ENCODE measurements at regions not wholly inside any gene's neighbourhood (a gene's known extent, or its start where the extent isn't known, plus 50 kb on each side); places are given as distances from the start of the nearest gene placed in this dataset.
"Not testable (repeated sequence)": the region's sequence is repeated elsewhere in the genome, so short reads cannot be mapped to it uniquely, and the experiment has no call there.

- intact Hi-C loops (cut with DNase I) = no loop called here
- no peak overlapping the region for H3K4me3 ChIP-seq (ENCODE audit: low read length in 2 of 2)
- no peak overlapping the region for H3K27ac ChIP-seq (ENCODE audit: low read depth in 1 of 2, low read length in 2 of 2)
- ATAC-seq (ENCODE audit: low FRiP score) (no peak), DNase-seq (no peak)
- H3K36me3 ChIP-seq (ENCODE audit: control insufficient read depth in 1 of 2, insufficient read depth in 2 of 2, low read length in 1 of 2) = no peaks in the 10 kb centered on the region
- no peaks in the 10 kb centered on the region for H3K27me3 ChIP-seq (ENCODE audit: control insufficient read depth in 1 of 2, insufficient read depth in 2 of 2, low read length in 1 of 2)
- 71 to 78% methylated on average over 6 of the region's 6 CpGs for WGBS, 2 donors
- no peaks in the 10 kb centered on the region for H3K4me1 ChIP-seq (ENCODE audit: control insufficient read depth in 1 of 2, insufficient read depth in 2 of 2, low read length in 2 of 2)
- H3K9me3 ChIP-seq (ENCODE audit: control insufficient read depth, low read length) = peaks cover 3% of the 10 kb centered on the region
These were observed 594.7 kb downstream of the RAPGEF2 start for GRCh38 chr4:159697322-159698283.

- no peak overlapping the region for H3K4me3 ChIP-seq (ENCODE audit: low read length in 2 of 2)
- no peak for DNase-seq
- no peak for ATAC-seq (ENCODE audit: low FRiP score)
- H3K4me1 ChIP-seq (ENCODE audit: control insufficient read depth in 1 of 2, insufficient read depth in 2 of 2, low read length in 2 of 2) = no peaks in the 10 kb centered on the region
- H3K36me3 ChIP-seq (ENCODE audit: control insufficient read depth in 1 of 2, insufficient read depth in 2 of 2, low read length in 1 of 2) = no peaks in the 10 kb centered on the region
- H3K27ac ChIP-seq (ENCODE audit: low read depth in 1 of 2, low read length in 2 of 2) = no peak overlapping the region
- peaks cover 3% of the 10 kb centered on the region for H3K9me3 ChIP-seq (ENCODE audit: control insufficient read depth, low read length)
- WGBS, 2 donors = 88 to 91% methylated on average over 3 of the region's 3 CpGs
- intact Hi-C loops (cut with DNase I) = no loop called here
- no peaks in the 10 kb centered on the region for H3K27me3 ChIP-seq (ENCODE audit: control insufficient read depth in 1 of 2, insufficient read depth in 2 of 2, low read length in 1 of 2)
These were observed 595.5 kb downstream of the RAPGEF2 start for GRCh38 chr4:159698336-159698735.

- H3K9me3 ChIP-seq (ENCODE audit: control insufficient read depth, low read length) = peaks cover 1% of the 10 kb centered on the region
- 71 to 98% methylated on average over 2 of the region's 2 CpGs for WGBS, 2 donors
- intact Hi-C loops (cut with DNase I) = no loop called here
- no peak overlapping the region for H3K4me3 ChIP-seq (ENCODE audit: low read length in 2 of 2)
- no peaks in the 10 kb centered on the region for H3K4me1 ChIP-seq (ENCODE audit: control insufficient read depth in 1 of 2, insufficient read depth in 2 of 2, low read length in 2 of 2)
- H3K27ac ChIP-seq (ENCODE audit: low read depth in 1 of 2, low read length in 2 of 2) = no peak overlapping the region
- ATAC-seq (ENCODE audit: low FRiP score) = no peak
- H3K36me3 ChIP-seq (ENCODE audit: control insufficient read depth in 1 of 2, insufficient read depth in 2 of 2, low read length in 1 of 2) = no peaks in the 10 kb centered on the region
- DNase-seq = no peak
- no peaks in the 10 kb centered on the region for H3K27me3 ChIP-seq (ENCODE audit: control insufficient read depth in 1 of 2, insufficient read depth in 2 of 2, low read length in 1 of 2)
These were observed 599.3 kb downstream of the RAPGEF2 start for GRCh38 chr4:159702200-159702599.

GRCh38 chr4:159705334-159705733 lies 602.5 kb downstream of the RAPGEF2 start:
- ATAC-seq (ENCODE audit: low FRiP score) (no peak), DNase-seq (no peak)
- H3K27ac ChIP-seq (ENCODE audit: low read depth in 1 of 2, low read length in 2 of 2) = no peak overlapping the region
- H3K4me1 ChIP-seq (ENCODE audit: control insufficient read depth in 1 of 2, insufficient read depth in 2 of 2, low read length in 2 of 2) = no peaks in the 10 kb centered on the region
- no peaks in the 10 kb centered on the region for H3K27me3 ChIP-seq (ENCODE audit: control insufficient read depth in 1 of 2, insufficient read depth in 2 of 2, low read length in 1 of 2)
- no peak overlapping the region for H3K4me3 ChIP-seq (ENCODE audit: low read length in 2 of 2)
- no peaks in the 10 kb centered on the region for H3K36me3 ChIP-seq (ENCODE audit: control insufficient read depth in 1 of 2, insufficient read depth in 2 of 2, low read length in 1 of 2)
- peaks cover 1% of the 10 kb centered on the region for H3K9me3 ChIP-seq (ENCODE audit: control insufficient read depth, low read length)
- intact Hi-C loops (cut with DNase I) = no loop called here

- Histone ChIP-seq H3K36me3 (ENCODE audit: control insufficient read depth in 1 of 2, insufficient read depth in 2 of 2, low read length in 1 of 2) (no peaks in the 10 kb centered on the region), H3K9me3 (ENCODE audit: control insufficient read depth, low read length) (peaks cover 1% of the 10 kb centered on the region), H3K27ac (ENCODE audit: low read depth in 1 of 2, low read length in 2 of 2) (no peak overlapping the region), H3K4me3 (ENCODE audit: low read length in 2 of 2) (no peak overlapping the region), H3K27me3 (ENCODE audit: control insufficient read depth in 1 of 2, insufficient read depth in 2 of 2, low read length in 1 of 2) (no peaks in the 10 kb centered on the region), H3K4me1 (ENCODE audit: control insufficient read depth in 1 of 2, insufficient read depth in 2 of 2, low read length in 2 of 2) (no peaks in the 10 kb centered on the region)
- DNase-seq = no peak
- no peak for ATAC-seq (ENCODE audit: low FRiP score)
- intact Hi-C loops (cut with DNase I) = no loop called here
These were observed 603.8 kb downstream of the RAPGEF2 start for GRCh38 chr4:159706704-159707103.

- H3K9me3 ChIP-seq (ENCODE audit: control insufficient read depth, low read length); H3K36me3 ChIP-seq (ENCODE audit: control insufficient read depth in 1 of 2, insufficient read depth in 2 of 2, low read length in 1 of 2); H3K4me3 ChIP-seq (ENCODE audit: low read length in 2 of 2); intact Hi-C loops (cut with DNase I); H3K27ac ChIP-seq (ENCODE audit: low read depth in 1 of 2, low read length in 2 of 2); ATAC-seq (ENCODE audit: low FRiP score); DNase-seq; H3K4me1 ChIP-seq (ENCODE audit: control insufficient read depth in 1 of 2, insufficient read depth in 2 of 2, low read length in 2 of 2); H3K27me3 ChIP-seq (ENCODE audit: control insufficient read depth in 1 of 2, insufficient read depth in 2 of 2, low read length in 1 of 2): not testable (repeated sequence)
- WGBS, 2 donors = 90 to 94% methylated on average over 25 of the region's 25 CpGs
These were observed 612.3 kb downstream of the RAPGEF2 start for GRCh38 chr4:159715180-159715579.

- no peak for ATAC-seq (ENCODE audit: low FRiP score)
These were observed 616.7 kb downstream of the RAPGEF2 start for GRCh38 chr4:159719531-159719930.

GRCh38 chr4:159722052-159722451 lies 619.2 kb downstream of the RAPGEF2 start:
- Histone ChIP-seq H3K36me3 (ENCODE audit: control insufficient read depth in 1 of 2, insufficient read depth in 2 of 2, low read length in 1 of 2) (no peaks in the 10 kb centered on the region), H3K27ac (ENCODE audit: low read depth in 1 of 2, low read length in 2 of 2) (no peak overlapping the region), H3K27me3 (ENCODE audit: control insufficient read depth in 1 of 2, insufficient read depth in 2 of 2, low read length in 1 of 2) (no peaks in the 10 kb centered on the region), H3K4me3 (ENCODE audit: low read length in 2 of 2) (no peak overlapping the region), H3K9me3 (ENCODE audit: control insufficient read depth, low read length) (no peaks in the 10 kb centered on the region), H3K4me1 (ENCODE audit: control insufficient read depth in 1 of 2, insufficient read depth in 2 of 2, low read length in 2 of 2) (no peaks in the 10 kb centered on the region)
- 83 to 86% methylated on average over 16 of the region's 16 CpGs for WGBS, 2 donors
- intact Hi-C loops (cut with DNase I) = no loop called here
- ATAC-seq (ENCODE audit: low FRiP score) = no peak
- no peak for DNase-seq

More at GRCh38 chr4:159719531-159719930, 616.7 kb downstream of the RAPGEF2 start:
- no peak for DNase-seq
- no peaks in the 10 kb centered on the region for H3K27me3 ChIP-seq (ENCODE audit: control insufficient read depth in 1 of 2, insufficient read depth in 2 of 2, low read length in 1 of 2)
- intact Hi-C loops (cut with DNase I) = no loop called here
- H3K36me3 ChIP-seq (ENCODE audit: control insufficient read depth in 1 of 2, insufficient read depth in 2 of 2, low read length in 1 of 2) = no peaks in the 10 kb centered on the region
- no peak overlapping the region for H3K4me3 ChIP-seq (ENCODE audit: low read length in 2 of 2)
- no peak overlapping the region for H3K27ac ChIP-seq (ENCODE audit: low read depth in 1 of 2, low read length in 2 of 2)
- no peaks in the 10 kb centered on the region for H3K9me3 ChIP-seq (ENCODE audit: control insufficient read depth, low read length)
- H3K4me1 ChIP-seq (ENCODE audit: control insufficient read depth in 1 of 2, insufficient read depth in 2 of 2, low read length in 2 of 2) = no peaks in the 10 kb centered on the region

GRCh38 chr4:159722918-159723317 lies 620.0 kb downstream of the RAPGEF2 start:
- intact Hi-C loops (cut with DNase I) = no loop called here
- Histone ChIP-seq H3K4me1 (ENCODE audit: control insufficient read depth in 1 of 2, insufficient read depth in 2 of 2, low read length in 2 of 2) (no peaks in the 10 kb centered on the region), H3K27ac (ENCODE audit: low read depth in 1 of 2, low read length in 2 of 2) (no peak overlapping the region), H3K27me3 (ENCODE audit: control insufficient read depth in 1 of 2, insufficient read depth in 2 of 2, low read length in 1 of 2) (no peaks in the 10 kb centered on the region), H3K36me3 (ENCODE audit: control insufficient read depth in 1 of 2, insufficient read depth in 2 of 2, low read length in 1 of 2) (no peaks in the 10 kb centered on the region), H3K4me3 (ENCODE audit: low read length in 2 of 2) (no peak overlapping the region), H3K9me3 (ENCODE audit: control insufficient read depth, low read length) (no peaks in the 10 kb centered on the region)
- DNase-seq (no peak), ATAC-seq (ENCODE audit: low FRiP score) (no peak)
- WGBS, 2 donors = 67 to 70% methylated on average over 4 of the region's 4 CpGs
